ENCODE measurements at regions not wholly inside any gene's neighbourhood (a gene's known extent, or its start where the extent isn't known, plus 50 kb on each side); places are given as distances from the start of the nearest gene placed in this dataset.

DNA sequence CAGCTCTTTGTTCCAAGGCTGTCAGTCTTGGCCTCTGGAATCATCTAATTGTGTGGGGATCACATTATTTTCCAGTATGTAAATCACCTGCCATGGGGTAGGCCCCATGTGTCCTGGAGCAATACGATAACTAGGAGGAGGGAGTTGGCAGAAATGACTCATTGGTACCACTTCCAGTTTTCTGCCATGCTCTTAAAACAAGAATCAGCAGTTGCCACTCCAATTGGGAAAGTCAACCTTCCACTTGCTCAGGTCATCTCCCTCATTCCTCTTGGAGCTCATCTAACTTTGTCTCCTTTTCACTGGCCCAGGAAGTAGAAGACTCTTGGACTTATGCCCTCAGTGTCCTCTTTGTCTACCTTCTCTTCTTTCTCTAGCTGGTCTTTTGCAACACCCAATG lies 487.0 kb downstream of the SLC4A3 start:
- no peak for ATAC-seq
- intact Hi-C loops (cut with DNase I): no loop called here
- DNase-seq (ENCODE audit: low spot score): no peak

DNA sequence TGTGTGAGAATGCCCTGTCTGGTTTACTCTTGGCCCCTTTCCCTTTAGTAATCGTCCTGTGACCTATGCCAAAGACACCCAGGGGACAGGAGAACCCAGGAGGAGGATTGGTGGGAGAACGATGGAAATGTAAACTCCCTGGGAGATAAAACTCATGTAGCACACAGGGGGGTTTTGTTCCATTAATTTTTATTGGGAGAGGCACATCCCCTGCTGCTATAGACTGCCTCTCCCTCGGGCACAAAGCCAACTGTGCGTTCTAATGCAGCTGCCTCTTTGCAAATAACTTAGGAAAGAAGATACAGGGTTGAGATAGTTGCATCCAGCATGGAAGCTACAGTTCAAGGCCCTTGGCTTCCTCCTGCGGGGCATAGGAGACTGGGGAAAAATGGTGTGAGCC lies 489.6 kb downstream of the SLC4A3 start:
- ATAC-seq: no peak
- DNase-seq (ENCODE audit: low spot score): no peak
- intact Hi-C loops (cut with DNase I): no loop called here

DNA sequence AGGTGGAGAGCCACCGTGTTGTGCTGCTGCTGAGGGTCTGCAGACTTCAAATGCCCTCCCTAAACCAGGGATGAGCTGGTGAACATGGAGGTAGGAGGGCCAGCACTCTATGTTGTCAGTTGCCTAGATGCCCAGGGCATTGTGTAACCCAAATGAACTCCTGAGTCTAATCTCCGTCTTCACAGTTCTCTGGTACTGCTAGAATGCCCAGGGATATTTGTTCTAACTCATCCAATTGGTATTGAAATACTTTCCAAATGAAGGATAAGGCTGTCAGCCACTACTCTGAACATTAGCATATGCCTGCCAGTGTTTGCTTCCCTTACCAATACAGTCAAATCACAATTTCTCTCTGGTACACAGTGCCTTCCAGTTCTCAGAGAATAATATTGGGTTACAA lies 492.6 kb downstream of the SLC4A3 start:
- ATAC-seq (no peak), DNase-seq (ENCODE audit: low spot score) (no peak)
- intact Hi-C loops (cut with DNase I): no loop called here

DNA sequence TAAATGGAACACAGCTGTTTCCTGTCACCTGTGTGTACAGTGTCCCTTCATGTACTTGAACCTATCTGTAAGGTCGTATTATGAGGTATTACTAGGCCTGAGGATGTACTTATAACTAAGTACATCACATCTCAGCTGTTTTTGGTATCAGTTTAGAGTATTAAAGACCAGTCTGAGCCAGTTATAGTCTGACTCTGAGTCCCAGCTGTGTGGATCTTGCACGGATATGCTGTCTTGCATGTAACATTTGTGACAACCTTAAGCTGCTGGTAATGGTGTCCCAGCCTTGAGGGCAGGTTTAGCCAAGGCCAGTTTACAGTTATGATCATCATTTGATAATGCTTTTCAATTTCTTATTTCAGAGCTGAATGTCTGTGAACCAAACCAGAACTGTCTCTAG lies 496.3 kb downstream of the SLC4A3 start:
- DNase-seq (ENCODE audit: low spot score): no peak
- intact Hi-C loops (cut with DNase I): no loop called here
- no peak for ATAC-seq

DNA sequence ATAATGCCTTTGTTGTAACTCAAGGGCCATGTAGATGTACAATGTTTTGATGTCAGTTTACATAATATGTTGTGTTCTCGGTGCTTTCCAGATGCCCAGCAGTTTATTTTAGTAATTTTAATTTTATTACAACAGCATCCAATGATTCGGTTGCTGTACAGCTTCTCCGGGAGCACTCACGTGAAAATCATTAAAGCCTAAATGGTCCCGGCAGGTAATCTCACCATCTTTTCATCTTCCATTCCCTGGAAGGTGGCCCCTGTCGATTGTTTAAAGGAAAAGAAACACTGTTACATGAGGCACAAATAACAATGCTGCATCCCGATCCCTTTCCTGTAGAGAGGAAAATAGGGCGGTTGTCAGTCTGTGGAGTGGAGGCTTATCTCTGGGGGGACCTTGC lies 498.1 kb downstream of the SLC4A3 start:
- DNase-seq (ENCODE audit: low spot score): no peak

DNA sequence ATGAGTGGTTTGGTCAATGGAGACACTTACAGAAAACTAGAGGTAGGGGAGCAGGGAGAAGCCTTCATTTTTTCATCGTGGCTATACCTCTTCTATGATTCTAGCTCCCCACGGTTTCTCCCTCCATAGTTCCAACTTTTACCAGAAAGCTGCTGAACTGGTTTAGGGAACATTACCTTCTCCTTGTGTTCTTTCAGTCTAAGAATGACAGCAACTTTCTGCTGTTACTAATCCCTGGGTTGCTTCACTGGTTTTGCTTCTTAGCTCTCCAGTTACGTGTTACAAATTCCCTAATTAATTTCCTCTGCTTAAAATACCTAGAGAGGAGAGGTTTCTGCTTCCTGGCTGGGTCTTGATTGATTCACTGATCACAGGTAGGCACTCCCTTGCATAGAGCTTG lies 499.9 kb downstream of the SLC4A3 start:
- ATAC-seq: no peak
- intact Hi-C loops (cut with DNase I): no loop called here

More for the DNA sequence above, 498.1 kb downstream of the SLC4A3 start:
- no peak for ATAC-seq
- intact Hi-C loops (cut with DNase I): no loop called here

DNA sequence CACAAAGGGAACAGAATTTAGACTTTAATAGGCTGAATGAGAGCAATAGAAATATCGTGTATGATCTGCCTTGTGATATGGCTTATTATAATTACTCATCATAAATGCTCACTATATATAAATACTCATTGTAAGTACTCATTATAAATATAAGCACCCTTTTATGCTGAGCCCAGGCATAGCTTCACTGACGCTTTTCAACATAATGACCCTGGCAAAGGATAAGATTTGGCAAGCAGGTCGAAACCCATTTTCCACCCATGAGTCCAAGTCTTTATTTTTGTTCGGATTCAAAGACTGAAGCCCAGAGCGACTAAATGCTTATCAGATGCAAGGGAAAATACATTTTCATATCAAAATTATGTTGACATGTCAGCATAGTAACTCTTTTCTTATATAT lies 500.4 kb downstream of the SLC4A3 start:
- ATAC-seq (no peak), DNase-seq (ENCODE audit: low spot score) (no peak)
- intact Hi-C loops (cut with DNase I): no loop called here

More for the DNA sequence above, 499.9 kb downstream of the SLC4A3 start:
- no peak for DNase-seq (ENCODE audit: low spot score)

DNA sequence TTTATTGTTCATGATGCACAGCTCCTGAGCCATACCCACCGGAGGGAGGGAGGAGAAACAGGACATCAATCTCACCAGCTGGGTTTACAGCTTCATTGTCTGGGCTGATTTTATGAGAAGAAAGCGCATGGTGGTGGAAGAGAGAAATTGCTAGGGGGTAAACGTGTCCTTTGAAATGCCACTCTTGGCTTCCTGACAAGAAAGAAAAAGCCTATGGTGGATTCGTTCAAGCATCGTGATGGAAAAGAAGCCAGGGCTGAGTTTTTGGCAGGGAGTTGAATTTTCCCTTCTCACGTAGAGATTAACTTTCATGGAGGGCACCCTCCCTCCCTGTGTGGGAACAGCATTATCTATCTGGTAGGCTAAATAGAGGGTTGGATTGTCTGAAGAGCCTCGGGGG lies 502.0 kb downstream of the SLC4A3 start:
- no peak for ATAC-seq
- intact Hi-C loops (cut with DNase I): no loop called here

DNA sequence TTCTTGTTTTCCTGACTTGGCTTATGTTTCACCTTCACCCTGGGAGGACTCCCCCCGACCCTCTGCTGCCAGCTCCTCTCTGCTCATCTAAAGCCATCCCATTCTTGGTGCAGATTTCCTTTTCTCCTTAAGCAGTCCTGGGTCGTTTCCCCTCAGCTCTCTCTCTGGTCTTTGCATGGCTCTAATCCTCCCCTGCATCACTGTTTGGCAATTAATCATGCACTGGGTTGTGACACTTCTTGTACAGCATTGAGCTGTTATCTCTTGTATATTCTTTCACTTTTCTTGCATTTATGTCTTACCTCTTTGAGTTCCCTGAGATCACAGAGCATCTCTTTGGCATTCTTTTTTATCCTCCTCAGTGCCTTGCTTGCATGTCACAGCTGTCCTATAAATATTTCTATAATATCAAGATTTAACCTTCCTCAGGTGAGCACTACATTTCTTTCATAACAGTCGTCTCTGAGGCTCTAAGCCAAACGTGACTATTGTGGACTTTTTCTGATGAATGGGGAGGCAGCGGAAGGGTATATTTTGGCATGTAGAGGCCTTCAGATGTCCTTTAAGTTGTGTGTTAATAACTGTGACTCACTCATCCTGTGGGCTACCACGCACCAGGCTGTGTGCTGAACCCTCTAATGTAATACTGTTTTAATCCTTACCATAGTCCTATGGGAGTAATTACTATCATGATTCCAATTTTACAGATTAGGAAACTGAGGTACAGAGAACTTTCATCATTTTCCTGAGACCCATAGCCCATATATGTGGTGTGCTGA lies 507.5 kb downstream of the SLC4A3 start:
- ATAC-seq: no peak
- no peak for DNase-seq (ENCODE audit: low spot score)
- intact Hi-C loops (cut with DNase I): no loop called here

More for the DNA sequence above, 502.0 kb downstream of the SLC4A3 start:
- no peak for DNase-seq (ENCODE audit: low spot score)

DNA sequence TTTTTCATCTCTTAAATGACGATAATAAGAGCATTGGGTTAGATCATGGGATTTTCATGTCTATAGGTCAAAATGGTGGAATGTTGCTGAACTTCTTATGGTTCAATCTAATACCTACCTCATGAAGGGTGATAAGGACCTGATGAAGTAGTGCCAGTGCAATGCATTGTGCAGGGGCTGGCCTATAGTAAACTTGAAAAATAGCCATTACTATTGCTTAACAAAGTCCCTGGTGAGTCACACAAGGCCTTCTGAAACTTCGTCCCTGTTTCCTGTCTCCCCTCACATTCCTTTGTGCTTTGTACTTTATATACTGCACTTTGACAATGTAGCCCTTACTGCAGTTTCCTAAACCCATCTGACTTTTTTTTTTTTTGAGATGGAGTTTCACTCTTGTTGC lies 515.9 kb downstream of the SLC4A3 start:
- intact Hi-C loops (cut with DNase I): no loop called here
- DNase-seq (ENCODE audit: low spot score): no peak
- ATAC-seq: no peak

DNA sequence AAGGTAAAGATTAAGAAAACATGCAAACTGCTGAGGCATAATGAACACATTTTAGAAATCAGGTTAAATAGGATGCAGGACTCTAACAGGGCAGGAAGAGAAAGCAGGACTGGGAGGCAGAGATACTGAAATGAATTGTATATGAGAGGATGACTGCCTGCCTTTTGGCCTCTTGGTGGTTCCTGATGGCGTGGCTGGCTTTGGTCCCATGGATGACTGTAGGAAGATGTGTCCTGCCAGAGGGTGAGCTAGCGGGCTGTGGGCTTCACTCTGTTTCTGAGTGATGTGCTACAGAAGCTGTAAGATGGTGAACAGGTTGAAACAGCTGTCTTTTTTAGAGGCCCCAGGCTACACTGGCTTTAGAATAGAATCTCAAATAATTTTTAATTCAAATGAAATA lies 517.0 kb downstream of the SLC4A3 start:
- DNase-seq (ENCODE audit: low spot score) (no peak), ATAC-seq (no peak)
- intact Hi-C loops (cut with DNase I): no loop called here

DNA sequence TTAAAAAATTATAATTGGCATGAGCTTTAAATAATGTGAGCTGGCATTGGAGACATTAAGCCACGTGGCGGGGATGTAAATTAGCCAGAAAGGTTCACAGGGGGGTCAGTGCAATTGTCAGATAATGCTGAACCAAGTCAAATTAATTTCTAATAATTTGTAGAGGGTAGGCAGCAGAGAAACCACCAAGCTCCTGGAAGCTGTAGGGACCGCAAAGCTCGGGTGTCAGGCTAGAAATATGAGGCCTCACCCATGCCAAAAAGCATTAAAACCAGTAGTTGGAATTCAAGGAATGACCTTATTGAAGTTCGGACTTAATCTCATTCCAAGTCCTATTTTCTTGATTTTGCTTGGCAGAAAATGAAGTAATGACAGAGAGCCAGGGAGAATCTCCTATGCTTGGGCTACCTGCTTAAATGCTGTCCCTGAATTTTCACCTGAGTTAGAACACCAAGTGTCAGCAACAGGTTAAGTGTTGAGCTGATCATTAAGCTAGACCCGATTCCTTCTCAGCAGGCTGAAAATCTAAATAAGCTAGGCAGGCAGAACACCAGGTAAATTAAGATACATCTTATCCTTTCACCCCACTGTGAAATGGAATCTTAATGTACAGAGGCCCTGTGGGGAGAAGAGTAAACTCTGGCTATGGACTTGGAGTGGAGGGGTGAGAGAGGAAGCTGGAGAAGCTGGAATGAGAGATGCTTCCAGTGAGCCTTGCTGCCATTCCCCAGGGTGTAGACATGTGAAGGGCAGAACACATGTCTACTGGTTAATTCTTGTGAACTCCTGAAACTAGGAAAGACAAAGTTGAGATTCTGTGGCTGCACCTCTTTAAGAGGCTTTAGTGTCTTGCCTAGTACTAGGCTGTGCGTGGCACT lies 520.0 kb downstream of the SLC4A3 start:
- peak; percentile 31 for ATAC-seq
- intact Hi-C loops (cut with DNase I): no loop called here

DNA sequence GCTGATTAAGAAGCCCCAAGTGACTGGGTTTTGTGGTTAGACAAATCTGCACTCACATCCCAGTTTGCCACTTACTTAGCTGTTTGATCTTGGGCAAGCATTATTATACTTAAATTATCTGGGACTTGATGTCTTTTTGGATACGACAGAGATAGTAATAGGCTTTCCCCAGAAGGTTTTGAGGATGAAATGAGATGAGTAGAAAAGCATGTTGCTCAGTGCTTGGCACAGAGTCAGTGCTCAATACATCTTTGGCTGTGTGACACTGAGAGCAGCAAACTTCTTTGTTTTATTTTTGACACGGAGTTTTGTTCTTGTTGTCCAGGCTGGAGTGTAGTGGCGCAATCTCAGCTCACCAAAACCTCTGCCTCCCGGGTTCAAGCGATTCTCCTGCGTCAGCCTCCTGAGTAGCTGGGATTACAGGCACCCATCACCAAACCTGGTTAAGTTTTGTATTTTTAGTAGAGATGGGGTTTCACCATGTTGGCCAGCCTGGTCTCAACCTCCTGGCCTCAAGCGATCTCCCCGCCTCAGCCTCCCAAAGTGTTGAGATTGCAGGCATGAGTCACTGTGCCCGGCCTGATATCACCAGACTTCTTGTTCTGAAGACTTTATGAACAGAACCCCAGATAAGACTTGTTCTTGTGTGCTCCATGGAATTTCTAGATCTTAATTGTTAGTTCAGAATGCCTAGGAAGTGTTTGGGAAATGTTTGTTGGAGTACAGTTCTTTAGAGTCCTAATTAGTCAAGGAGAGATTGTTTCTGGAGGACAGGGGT lies 521.2 kb downstream of the SLC4A3 start:
- intact Hi-C loops (cut with DNase I): no loop called here
- no peak for DNase-seq (ENCODE audit: low spot score)
- ATAC-seq: peak; percentile 44

More for the DNA sequence above, 520.0 kb downstream of the SLC4A3 start:
- DNase-seq (ENCODE audit: low spot score): no peak

DNA sequence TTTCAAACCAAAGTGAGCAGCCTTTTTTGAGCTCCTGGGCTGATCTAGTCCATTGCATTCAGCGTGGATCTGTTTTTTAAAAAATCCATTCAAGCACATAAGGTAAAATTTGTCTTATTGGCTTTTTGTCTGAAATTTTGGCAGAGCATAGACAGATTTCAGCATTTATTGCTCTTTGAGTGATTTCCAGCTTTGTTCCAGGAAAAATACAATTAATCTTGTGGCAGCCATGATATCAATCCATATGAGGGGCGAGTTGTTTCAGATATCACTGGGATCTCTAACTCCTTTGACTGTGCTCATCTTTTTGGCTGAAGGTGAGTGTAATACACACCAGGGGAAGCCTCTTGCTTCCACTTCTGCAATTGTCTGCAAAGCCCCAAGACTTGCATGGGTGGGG lies 523.9 kb downstream of the SLC4A3 start:
- intact Hi-C loops (cut with DNase I): no loop called here
- ATAC-seq: no peak
- no peak for DNase-seq (ENCODE audit: low spot score)

DNA sequence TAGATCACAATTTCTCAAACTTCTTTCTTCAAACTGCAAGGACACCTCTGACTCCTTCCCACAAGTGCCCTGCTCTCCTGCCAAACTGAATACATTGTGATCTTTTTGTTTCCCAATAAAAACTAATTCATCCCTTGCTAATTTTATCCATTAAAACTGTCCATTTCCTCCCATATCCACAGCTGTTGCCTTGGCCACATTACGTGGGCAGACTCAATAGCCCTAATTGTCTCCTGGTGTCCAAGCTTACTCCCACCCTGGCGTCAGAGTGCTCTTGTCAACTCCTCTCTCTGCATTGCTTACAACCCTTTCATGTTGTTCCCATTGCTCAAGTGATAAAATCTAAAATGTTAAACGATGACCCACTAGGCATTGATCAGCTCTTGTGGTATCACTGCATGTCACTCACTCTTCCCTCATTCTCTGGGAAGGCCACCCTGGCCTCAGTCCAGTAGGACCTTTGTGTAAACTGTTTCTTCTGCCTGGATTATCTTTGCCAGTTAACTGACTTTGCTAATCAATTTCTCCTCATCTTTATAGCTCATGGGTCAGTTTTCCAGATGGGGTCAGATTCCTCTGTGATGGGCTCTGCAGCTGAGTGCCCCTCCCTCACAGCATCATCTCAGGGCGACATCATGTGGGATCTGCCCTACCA lies 525.0 kb downstream of the SLC4A3 start:
- peak; percentile 71 for ATAC-seq
- DNase-seq (ENCODE audit: low spot score): no peak
- intact Hi-C loops (cut with DNase I): no loop called here

DNA sequence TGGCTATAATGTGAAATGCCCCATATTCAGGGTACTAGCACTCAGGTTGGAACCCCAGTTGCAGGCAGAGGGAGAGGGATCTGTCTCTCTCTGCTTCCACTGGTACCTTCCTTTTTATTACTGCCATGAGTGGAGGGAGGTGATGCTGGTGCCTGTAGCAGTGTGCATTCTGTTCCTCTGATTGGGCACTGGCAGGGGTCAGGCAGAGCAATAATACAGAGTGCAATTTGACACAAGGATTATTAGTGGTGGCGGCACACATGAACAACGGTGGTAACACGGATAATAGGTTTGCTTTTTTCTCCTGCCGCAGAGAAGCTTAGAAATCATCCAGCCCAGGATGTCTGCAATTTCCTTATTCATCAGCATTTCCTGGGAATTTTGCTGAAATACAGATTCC lies 525.7 kb downstream of the SLC4A3 start:
- intact Hi-C loops (cut with DNase I): no loop called here
- DNase-seq (ENCODE audit: low spot score) (no peak), ATAC-seq (no peak)

DNA sequence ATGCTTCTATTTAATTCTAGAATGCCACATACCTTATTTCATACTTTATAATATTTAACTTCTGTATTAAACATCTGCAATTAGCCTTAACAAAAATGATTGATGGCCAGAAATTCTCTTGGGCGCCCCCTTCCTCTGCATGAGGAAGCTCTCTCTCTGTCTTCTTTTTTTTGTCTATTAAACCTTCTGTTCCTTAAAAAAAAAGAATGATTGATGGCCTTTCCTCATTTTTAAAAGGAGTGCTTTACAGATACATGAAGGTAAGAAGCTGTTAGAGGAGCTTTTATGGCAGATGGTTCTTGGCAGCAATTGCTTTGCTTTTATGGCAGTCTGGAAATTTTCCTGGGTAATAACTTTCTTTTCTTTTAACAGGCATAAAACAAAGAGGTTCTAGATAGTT lies 526.9 kb downstream of the SLC4A3 start:
- intact Hi-C loops (cut with DNase I): no loop called here
- DNase-seq (ENCODE audit: low spot score) (no peak), ATAC-seq (no peak)

DNA sequence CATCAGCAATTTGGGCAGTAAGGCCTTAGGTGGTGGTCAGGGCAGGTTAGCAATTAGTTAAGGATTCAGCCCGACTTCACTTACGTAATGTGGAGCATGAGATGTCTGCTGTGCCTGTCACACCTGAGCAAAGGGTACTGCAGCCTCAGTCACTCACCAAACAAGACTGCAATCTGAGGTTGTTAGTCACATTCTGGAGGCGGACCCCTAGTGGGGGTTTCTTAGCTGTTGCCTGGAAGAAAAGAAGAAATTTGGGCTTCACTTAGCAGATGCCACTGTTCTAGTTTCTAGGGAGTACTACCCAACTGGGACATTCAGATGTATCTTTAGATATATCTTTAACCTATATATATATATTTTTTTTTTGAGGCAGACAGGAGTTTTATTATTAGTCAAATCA lies 529.9 kb downstream of the SLC4A3 start:
- ATAC-seq (no peak), DNase-seq (ENCODE audit: low spot score) (no peak)
- intact Hi-C loops (cut with DNase I): no loop called here

DNA sequence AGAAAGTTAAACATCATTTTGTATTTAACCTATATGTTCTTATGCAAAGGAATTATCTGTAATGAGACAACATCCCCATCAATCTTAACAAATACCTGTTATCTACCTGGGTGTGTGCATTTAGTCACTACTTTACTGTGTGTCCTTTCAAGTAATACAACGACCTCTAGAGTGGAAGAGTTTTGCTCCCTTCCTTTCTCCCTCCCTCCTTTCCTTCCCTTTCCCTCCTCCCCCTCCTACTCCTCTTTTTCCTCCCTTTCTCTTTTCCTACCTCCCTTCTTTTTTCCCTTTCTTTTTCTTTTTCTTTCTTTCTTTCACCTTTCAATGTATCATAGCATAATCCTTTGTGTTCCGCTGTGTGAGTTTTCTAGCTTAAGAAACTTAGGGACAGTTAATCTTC lies 532.3 kb downstream of the SLC4A3 start:
- DNase-seq (ENCODE audit: low spot score) (no peak), ATAC-seq (no peak)
- intact Hi-C loops (cut with DNase I): no loop called here
